HG03378 (cell line): ENCODE measurements at regions not wholly inside any gene's neighbourhood (a gene's known extent, or its start where the extent isn't known, plus 50 kb on each side); places are given as distances from the start of the nearest gene placed in this dataset.

Experiments
- ATAC-seq: cut with Tn5 transposase; IDR thresholded peaks from one replicate; pipeline ENCODE4 v1.9.1; 2021; ENCODE audit warnings: mild to moderate bottlenecking, moderate library complexity; ENCODE audit not compliant: unreplicated experiment

- ATAC-seq: no peak
Observed at GRCh38 chr18:68035774-68036522, 519.4 kb upstream of the DSEL start.

- ATAC-seq: no peak
Observed at GRCh38 chr18:68034296-68034695, 517.8 kb upstream of the DSEL start.

- ATAC-seq: no peak
Observed at GRCh38 chr18:68033466-68033865, 516.9 kb upstream of the DSEL start.

- no peak for ATAC-seq
Observed at GRCh38 chr18:68024716-68025115, 508.2 kb upstream of the DSEL start.

- ATAC-seq: no peak
Observed at GRCh38 chr18:68017385-68017784, 500.9 kb upstream of the DSEL start.

- ATAC-seq: no peak
Observed at GRCh38 chr18:67997496-67997895, 481.0 kb upstream of the DSEL start.

GRCh38 chr18:67995769-67996168 lies 479.2 kb upstream of the DSEL start:
- no peak for ATAC-seq

- ATAC-seq: no peak
Observed at GRCh38 chr18:67980241-67980640, 463.7 kb upstream of the DSEL start.

GRCh38 chr18:67977067-67977616 lies 460.6 kb upstream of the DSEL start:
- no peak for ATAC-seq

- ATAC-seq: no peak
Observed at GRCh38 chr18:67973916-67974315, 457.4 kb upstream of the DSEL start.

GRCh38 chr18:67969458-67969857 lies 452.9 kb upstream of the DSEL start:
- no peak for ATAC-seq

- no peak for ATAC-seq
Observed at GRCh38 chr18:67966224-67966623, 449.7 kb upstream of the DSEL start.

- ATAC-seq: no peak
Observed at GRCh38 chr18:67964462-67964861, 447.9 kb upstream of the DSEL start.

GRCh38 chr18:67961701-67962440 lies 445.4 kb upstream of the DSEL start:
- ATAC-seq: no peak

GRCh38 chr18:67957684-67958083 lies 441.2 kb upstream of the DSEL start:
- ATAC-seq: no peak

GRCh38 chr18:67954594-67954993 lies 438.1 kb upstream of the DSEL start:
- ATAC-seq: no peak

GRCh38 chr18:67951137-67951536 lies 434.6 kb upstream of the DSEL start:
- no peak for ATAC-seq

- no peak for ATAC-seq
Observed at GRCh38 chr18:67938660-67939059, 422.1 kb upstream of the DSEL start.

- no peak for ATAC-seq
Observed at GRCh38 chr18:67935638-67936037, 419.1 kb upstream of the DSEL start.

- ATAC-seq: no peak
Observed at GRCh38 chr18:67933271-67933670, 416.8 kb upstream of the DSEL start.

- ATAC-seq: no peak
Observed at GRCh38 chr18:67932271-67932670, 415.8 kb upstream of the DSEL start.
